OCI-LY1 (cell line): ENCODE measurements at regions not wholly inside any gene's neighbourhood (a gene's known extent, or its start where the extent isn't known, plus 50 kb on each side); places are given as distances from the start of the nearest gene placed in this dataset.

Experiments used
- H2AFZ ChIP-seq: fragments of 200-600 bp; sonication (generic), shearing (Covaris generic); 2 replicates; pipeline ENCODE4 v1.6.0; 2014; ENCODE audit warnings: antibody characterized with exemption, mild to moderate bottlenecking, low read length
- H3F3A ChIP-seq: fragments of 200-600 bp; sonication (generic), shearing (Covaris generic); 2 replicates; pipeline ENCODE4 v1.6.0; 2014; ENCODE audit warnings: mild to moderate bottlenecking, antibody characterized with exemption, low read length, moderate library complexity; ENCODE audit not compliant: insufficient read depth
- H3K27ac ChIP-seq: fragments of 200-600 bp; sonication (generic); 2 replicates; pipeline ENCODE4 v1.5.1; 2014; ENCODE audit warnings: low read length, mixed run types, mild to moderate bottlenecking, low read depth; ENCODE audit not compliant: poor library complexity, severe bottlenecking
- H3K27me3 ChIP-seq: fragments of 200-600 bp; sonication (generic); 2 replicates; pipeline ENCODE4 v1.6.0; 2014; ENCODE audit warnings: antibody characterized with exemption, mild to moderate bottlenecking, low read length, moderate library complexity; ENCODE audit not compliant: insufficient read depth
- H3K36me3 ChIP-seq: fragments of 200-600 bp; sonication (generic); 2 replicates; pipeline ENCODE4 v1.6.1; 2014; ENCODE audit warnings: mild to moderate bottlenecking, antibody characterized with exemption, low read length, moderate library complexity, mixed read lengths; ENCODE audit not compliant: insufficient read depth
- H3K4me1 ChIP-seq: fragments of 200-600 bp; sonication (generic); 2 replicates; pipeline ENCODE4 v1.5.1; 2014; ENCODE audit warnings: mild to moderate bottlenecking, low read length, moderate library complexity; ENCODE audit not compliant: insufficient read depth, severe bottlenecking
- H3K4me2 ChIP-seq: fragments of 200-600 bp; sonication (generic), shearing (Covaris generic); 2 replicates; pipeline ENCODE4 v1.6.1; 2014; ENCODE audit warnings: low read length
- H3K4me3 ChIP-seq: fragments of 200-600 bp; sonication (generic); 2 replicates; pipeline ENCODE4 v1.5.1; 2014; ENCODE audit warnings: low read length, low read depth, mild to moderate bottlenecking, mixed read lengths; ENCODE audit not compliant: poor library complexity, severe bottlenecking
- H3K79me2 ChIP-seq: fragments of 200-600 bp; shearing (Covaris generic); 2 replicates; pipeline ENCODE4 v1.6.1; 2016; ENCODE audit warnings: mixed run types, low read length, mixed read lengths; ENCODE audit not compliant: insufficient read depth
- H3K9ac ChIP-seq: fragments of 200-600 bp; sonication (generic), shearing (Covaris generic); 2 replicates; pipeline ENCODE4 v1.6.1; 2014; ENCODE audit warnings: mild to moderate bottlenecking, low read length, mixed read lengths
- H3K9me2 ChIP-seq: fragments of 200-600 bp; sonication (generic), shearing (Covaris generic); 2 replicates; pipeline ENCODE4 v1.6.1; 2014; ENCODE audit warnings: low read depth, mild to moderate bottlenecking, low read length, mixed read lengths
- H3K9me3 ChIP-seq: fragments of 200-600 bp; shearing (Covaris generic); 2 replicates; pipeline ENCODE4 v1.6.1; 2014; ENCODE audit warnings: low read length, mixed read lengths
- H4K20me1 ChIP-seq: fragments of 200-600 bp; sonication (generic), shearing (Covaris generic); 2 replicates; pipeline ENCODE4 v1.6.0; 2016; ENCODE audit warnings: mild to moderate bottlenecking, low read length; ENCODE audit not compliant: insufficient read depth
- EZH2 ChIP-seq: fragments of 200-600 bp; sonication (generic), shearing (Covaris generic); IDR thresholded peaks from 2 replicates; pipeline ENCODE4 v1.8.0; 2017; ENCODE audit warnings: borderline replicate concordance, mixed run types, mild to moderate bottlenecking, antibody characterized with exemption, low read length, moderate library complexity, mixed read lengths
- TF ChIP-seq, protein P1 (sequence below): fragments of 200-600 bp; sonication (generic), shearing (Covaris generic); IDR thresholded peaks from 2 replicates; pipeline ENCODE4 v1.5.1; 2017; ENCODE audit warnings: mild to moderate bottlenecking, antibody characterized with exemption, low read length, moderate library complexity, mixed read lengths

DNA sequence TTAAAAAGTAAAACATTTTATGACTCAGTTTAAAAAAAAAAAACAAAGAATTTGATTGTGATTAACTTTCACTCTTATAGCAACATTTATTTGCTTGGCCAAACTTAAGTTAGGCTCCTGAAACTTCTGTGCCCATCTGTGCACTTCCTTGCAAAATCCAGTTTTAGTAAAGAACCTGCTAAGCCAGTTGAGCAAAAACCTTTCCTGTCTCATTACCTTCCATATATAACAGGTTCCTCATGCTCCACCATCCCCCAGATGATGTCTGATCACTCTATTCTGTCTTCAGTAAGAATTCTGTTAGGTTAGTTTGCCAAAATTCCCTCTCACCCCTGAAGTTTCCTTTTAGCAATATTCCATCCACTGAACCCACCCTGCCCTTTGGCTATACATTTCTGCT lies 1200.5 kb downstream of the C4orf33 start:
- H3K4me2 ChIP-seq, result no peak overlapping the region
- H3K27ac ChIP-seq, result no peak overlapping the region
- TF ChIP-seq, protein P1, sequence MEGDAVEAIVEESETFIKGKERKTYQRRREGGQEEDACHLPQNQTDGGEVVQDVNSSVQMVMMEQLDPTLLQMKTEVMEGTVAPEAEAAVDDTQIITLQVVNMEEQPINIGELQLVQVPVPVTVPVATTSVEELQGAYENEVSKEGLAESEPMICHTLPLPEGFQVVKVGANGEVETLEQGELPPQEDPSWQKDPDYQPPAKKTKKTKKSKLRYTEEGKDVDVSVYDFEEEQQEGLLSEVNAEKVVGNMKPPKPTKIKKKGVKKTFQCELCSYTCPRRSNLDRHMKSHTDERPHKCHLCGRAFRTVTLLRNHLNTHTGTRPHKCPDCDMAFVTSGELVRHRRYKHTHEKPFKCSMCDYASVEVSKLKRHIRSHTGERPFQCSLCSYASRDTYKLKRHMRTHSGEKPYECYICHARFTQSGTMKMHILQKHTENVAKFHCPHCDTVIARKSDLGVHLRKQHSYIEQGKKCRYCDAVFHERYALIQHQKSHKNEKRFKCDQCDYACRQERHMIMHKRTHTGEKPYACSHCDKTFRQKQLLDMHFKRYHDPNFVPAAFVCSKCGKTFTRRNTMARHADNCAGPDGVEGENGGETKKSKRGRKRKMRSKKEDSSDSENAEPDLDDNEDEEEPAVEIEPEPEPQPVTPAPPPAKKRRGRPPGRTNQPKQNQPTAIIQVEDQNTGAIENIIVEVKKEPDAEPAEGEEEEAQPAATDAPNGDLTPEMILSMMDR, result no peak
- TF ChIP-seq EZH2, result no peak
- H3K4me1 ChIP-seq, result no peaks in the 10 kb centered on the region
- no peak overlapping the region for H3K4me3 ChIP-seq
- H2AFZ ChIP-seq, result no peak overlapping the region
- no peaks in the 10 kb centered on the region for H3K79me2 ChIP-seq
- no peaks in the 10 kb centered on the region for H3K27me3 ChIP-seq
- no peaks in the 10 kb centered on the region for H3K9me2 ChIP-seq
- H3K9ac ChIP-seq, result no peak overlapping the region
- H4K20me1 ChIP-seq, result no peaks in the 10 kb centered on the region
- no peaks in the 10 kb centered on the region for H3F3A ChIP-seq
- no peaks in the 10 kb centered on the region for H3K36me3 ChIP-seq
- 0 out of 2 replicates have a peak, but pooled peaks cover 2% of the 10 kb centered on the region for H3K9me3 ChIP-seq

DNA sequence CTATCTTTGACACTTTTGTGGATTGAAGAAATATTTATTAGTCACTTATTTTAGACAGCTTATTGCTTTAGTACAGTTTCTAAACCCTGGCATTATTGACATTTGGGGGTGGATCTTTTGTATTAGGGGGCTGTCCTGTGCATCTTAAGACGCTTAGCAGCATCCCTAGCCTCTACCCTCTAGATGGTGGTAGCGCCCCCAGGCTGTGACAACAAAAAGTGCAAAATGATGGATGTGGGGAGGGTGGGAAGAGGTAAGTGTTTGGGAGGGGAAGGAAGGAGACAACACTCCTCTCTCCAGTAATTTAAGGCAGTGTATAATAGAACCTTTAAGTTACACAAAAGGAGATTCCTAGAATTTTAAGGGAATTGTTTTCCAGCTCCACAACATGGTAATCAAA lies 1210.6 kb downstream of the C4orf33 start:
- TF ChIP-seq, protein P1, result peak; percentile 47
- no peak for TF ChIP-seq EZH2
- no peak overlapping the region for H3K9ac ChIP-seq
- H3K4me2 ChIP-seq, result no peak overlapping the region
- no peak overlapping the region for H3K4me3 ChIP-seq
- no peaks in the 10 kb centered on the region for H3F3A ChIP-seq
- H4K20me1 ChIP-seq, result no peaks in the 10 kb centered on the region
- no peak overlapping the region for H2AFZ ChIP-seq
- H3K9me2 ChIP-seq, result no peaks in the 10 kb centered on the region
- no peaks in the 10 kb centered on the region for H3K27me3 ChIP-seq
- H3K4me1 ChIP-seq, result no peaks in the 10 kb centered on the region
- no peaks in the 10 kb centered on the region for H3K79me2 ChIP-seq
- no peaks in the 10 kb centered on the region for H3K9me3 ChIP-seq
- no peaks in the 10 kb centered on the region for H3K36me3 ChIP-seq
- no peak overlapping the region for H3K27ac ChIP-seq

DNA sequence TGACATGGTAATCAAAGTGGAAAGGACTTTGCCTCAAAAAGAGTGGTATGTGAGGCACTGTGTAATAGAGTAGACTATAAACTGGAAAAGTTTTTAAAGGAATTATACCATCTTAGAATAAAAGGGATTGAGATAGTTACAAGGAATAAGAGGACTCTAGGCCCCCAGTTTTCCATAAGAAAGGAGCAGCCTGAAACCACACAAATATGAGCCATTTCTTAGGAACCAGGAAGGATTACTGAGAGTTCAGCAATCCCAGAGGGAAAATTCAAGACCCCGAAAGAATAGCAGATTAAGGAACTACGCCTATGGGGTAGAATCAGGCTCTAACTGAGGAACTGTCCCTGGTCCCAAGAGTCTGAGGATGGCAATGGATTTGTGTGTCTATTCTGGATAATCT lies 1213.3 kb downstream of the C4orf33 start:
- no peak overlapping the region for H3K27ac ChIP-seq
- H3K9ac ChIP-seq, result no peak overlapping the region
- H3F3A ChIP-seq, result no peaks in the 10 kb centered on the region
- no peaks in the 10 kb centered on the region for H3K27me3 ChIP-seq
- no peak overlapping the region for H3K4me3 ChIP-seq
- H3K36me3 ChIP-seq, result no peaks in the 10 kb centered on the region
- H4K20me1 ChIP-seq, result no peaks in the 10 kb centered on the region
- H3K4me2 ChIP-seq, result no peak overlapping the region
- no peaks in the 10 kb centered on the region for H3K9me3 ChIP-seq
- TF ChIP-seq, protein P1, result no peak
- no peak for TF ChIP-seq EZH2
- H3K79me2 ChIP-seq, result no peaks in the 10 kb centered on the region
- H3K9me2 ChIP-seq, result no peaks in the 10 kb centered on the region
- H3K4me1 ChIP-seq, result no peaks in the 10 kb centered on the region
- H2AFZ ChIP-seq, result no peak overlapping the region
